HepG2 (cell line): ENCODE measurements at regions not wholly inside any gene's neighbourhood (a gene's known extent, or its start where the extent isn't known, plus 50 kb on each side); places are given as distances from the start of the nearest gene placed in this dataset.

Experiments used
- CENPX ChIP-seq: sonication (generic); formaldehyde crosslinking; IDR thresholded peaks from 2 replicates; pipeline ENCODE4 v1.9.0; 2021; ENCODE audit warnings: mild to moderate bottlenecking, missing genetic modification reagents, moderate library complexity
- GLMP ChIP-seq: sonication (generic); formaldehyde crosslinking; IDR thresholded peaks from 2 replicates; pipeline ENCODE4 v1.9.0; 2021; ENCODE audit warnings: missing genetic modification reagents, mild to moderate bottlenecking, borderline replicate concordance
- GTF3A ChIP-seq: sonication (generic); formaldehyde crosslinking; conservative IDR thresholded peaks from 2 replicates; pipeline ENCODE4 v1.4.0; 2020; ENCODE audit warnings: mild to moderate bottlenecking, missing genetic modification reagents
- HOXA7 ChIP-seq: sonication (generic); formaldehyde crosslinking; IDR thresholded peaks from 2 replicates; pipeline ENCODE4 v1.8.1; 2022; ENCODE audit warnings: mild to moderate bottlenecking, missing genetic modification reagents, moderate library complexity
- REPIN1 ChIP-seq: sonication (generic); formaldehyde crosslinking; IDR thresholded peaks from 2 replicates; pipeline ENCODE4 v1.8.0; 2022; ENCODE audit warnings: missing genetic modification reagents, low read depth, mild to moderate bottlenecking, borderline replicate concordance
- REST ChIP-seq, 2 experiments: IDR thresholded peaks; 2 replicates each; pipeline ENCODE4 v1.6.1; 2011 to 2012; ENCODE audit warnings: low read length in 2 of 2, borderline replicate concordance in 1 of 2, low read depth in 1 of 2, mild to moderate bottlenecking in 1 of 2, moderate library complexity in 1 of 2
- ZNF501 ChIP-seq: sonication (generic); formaldehyde crosslinking; IDR thresholded peaks from 2 replicates; pipeline ENCODE4 v1.5.1; 2020; ENCODE audit warnings: mild to moderate bottlenecking, moderate library complexity, missing genetic modification reagents
- TF ChIP-seq, protein P1 (sequence below): sonication (generic); formaldehyde crosslinking; IDR thresholded peaks from 2 replicates; pipeline ENCODE4 v1.4.0; 2020; ENCODE audit warnings: missing genetic modification reagents
- TF ChIP-seq, protein P2 (sequence below): sonication (generic); formaldehyde crosslinking; IDR thresholded peaks from 2 replicates; pipeline ENCODE4 v1.8.0; 2023; ENCODE audit warnings: mild to moderate bottlenecking, missing genetic modification reagents

- TF ChIP-seq, protein P1, sequence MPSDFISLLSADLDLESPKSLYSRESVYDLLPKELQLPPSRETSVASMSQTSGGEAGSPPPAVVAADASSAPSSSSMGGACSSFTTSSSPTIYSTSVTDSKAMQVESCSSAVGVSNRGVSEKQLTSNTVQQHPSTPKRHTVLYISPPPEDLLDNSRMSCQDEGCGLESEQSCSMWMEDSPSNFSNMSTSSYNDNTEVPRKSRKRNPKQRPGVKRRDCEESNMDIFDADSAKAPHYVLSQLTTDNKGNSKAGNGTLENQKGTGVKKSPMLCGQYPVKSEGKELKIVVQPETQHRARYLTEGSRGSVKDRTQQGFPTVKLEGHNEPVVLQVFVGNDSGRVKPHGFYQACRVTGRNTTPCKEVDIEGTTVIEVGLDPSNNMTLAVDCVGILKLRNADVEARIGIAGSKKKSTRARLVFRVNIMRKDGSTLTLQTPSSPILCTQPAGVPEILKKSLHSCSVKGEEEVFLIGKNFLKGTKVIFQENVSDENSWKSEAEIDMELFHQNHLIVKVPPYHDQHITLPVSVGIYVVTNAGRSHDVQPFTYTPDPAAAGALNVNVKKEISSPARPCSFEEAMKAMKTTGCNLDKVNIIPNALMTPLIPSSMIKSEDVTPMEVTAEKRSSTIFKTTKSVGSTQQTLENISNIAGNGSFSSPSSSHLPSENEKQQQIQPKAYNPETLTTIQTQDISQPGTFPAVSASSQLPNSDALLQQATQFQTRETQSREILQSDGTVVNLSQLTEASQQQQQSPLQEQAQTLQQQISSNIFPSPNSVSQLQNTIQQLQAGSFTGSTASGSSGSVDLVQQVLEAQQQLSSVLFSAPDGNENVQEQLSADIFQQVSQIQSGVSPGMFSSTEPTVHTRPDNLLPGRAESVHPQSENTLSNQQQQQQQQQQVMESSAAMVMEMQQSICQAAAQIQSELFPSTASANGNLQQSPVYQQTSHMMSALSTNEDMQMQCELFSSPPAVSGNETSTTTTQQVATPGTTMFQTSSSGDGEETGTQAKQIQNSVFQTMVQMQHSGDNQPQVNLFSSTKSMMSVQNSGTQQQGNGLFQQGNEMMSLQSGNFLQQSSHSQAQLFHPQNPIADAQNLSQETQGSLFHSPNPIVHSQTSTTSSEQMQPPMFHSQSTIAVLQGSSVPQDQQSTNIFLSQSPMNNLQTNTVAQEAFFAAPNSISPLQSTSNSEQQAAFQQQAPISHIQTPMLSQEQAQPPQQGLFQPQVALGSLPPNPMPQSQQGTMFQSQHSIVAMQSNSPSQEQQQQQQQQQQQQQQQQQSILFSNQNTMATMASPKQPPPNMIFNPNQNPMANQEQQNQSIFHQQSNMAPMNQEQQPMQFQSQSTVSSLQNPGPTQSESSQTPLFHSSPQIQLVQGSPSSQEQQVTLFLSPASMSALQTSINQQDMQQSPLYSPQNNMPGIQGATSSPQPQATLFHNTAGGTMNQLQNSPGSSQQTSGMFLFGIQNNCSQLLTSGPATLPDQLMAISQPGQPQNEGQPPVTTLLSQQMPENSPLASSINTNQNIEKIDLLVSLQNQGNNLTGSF (CRISPR knock-in tag) = no peak
- TF ChIP-seq REPIN1 (CRISPR knock-in tag) (no peak), GLMP (CRISPR knock-in tag) (no peak), CENPX (CRISPR knock-in tag) (no peak), REST (IDR thresholded peaks at IDR 0.05; ENCODE audit: borderline replicate concordance in 1 of 2, low read depth in 1 of 2, low read length in 2 of 2) (no peak), ZNF501 (no peak), GTF3A (CRISPR knock-in tag) (no peak), HOXA7 (CRISPR knock-in tag) (no peak)
- TF ChIP-seq, protein P2, sequence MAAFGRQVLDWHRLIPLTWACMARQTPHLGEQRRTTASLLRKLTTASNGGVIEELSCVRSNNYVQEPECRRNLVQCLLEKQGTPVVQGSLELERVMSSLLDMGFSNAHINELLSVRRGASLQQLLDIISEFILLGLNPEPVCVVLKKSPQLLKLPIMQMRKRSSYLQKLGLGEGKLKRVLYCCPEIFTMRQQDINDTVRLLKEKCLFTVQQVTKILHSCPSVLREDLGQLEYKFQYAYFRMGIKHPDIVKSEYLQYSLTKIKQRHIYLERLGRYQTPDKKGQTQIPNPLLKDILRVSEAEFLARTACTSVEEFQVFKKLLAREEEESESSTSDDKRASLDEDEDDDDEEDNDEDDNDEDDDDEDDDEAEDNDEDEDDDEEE = no peak
- TF ChIP-seq, all 625 proteins: peak for 0
Measured at GRCh38 chr5:58232130-58232529, 227.8 kb downstream of the PLK2 start (continued).
